ENCODE measurements at regions not wholly inside any gene's neighbourhood (a gene's known extent, or its start where the extent isn't known, plus 50 kb on each side); places are given as distances from the start of the nearest gene placed in this dataset.

- no peak overlapping the region for H3K27ac ChIP-seq (ENCODE audit: control insufficient read depth, insufficient read depth)
- H3K9me3 ChIP-seq (replicated peaks; ENCODE audit: control insufficient read depth, insufficient read depth, low read length), result no peaks in the 10 kb centered on the region
- DNase-seq (ENCODE audit: low read depth, low spot score) (no peak), FAIRE-seq (no peak), ATAC-seq (no peak)
- BruUV-seq (replicated peaks), result no TSS peak
- SMC1A ChIA-PET (ENCODE audit: uncharacterized antibody, unreplicated experiment), result interaction anchor here (0.9 to 19.0 kb wide), 7 partner anchors 10 to 129 kb away, joined by 4 to 395 read pairs (median 53); partner anchors contain the start of gene CCND2
- WGBS (ENCODE audit: insufficient coverage, insufficient replicate concordance, low lambda C conversion rate, missing lambda C conversion rate), result 94% methylated on average over 2 of the region's 2 CpGs
- H3K79me2 ChIP-seq (ENCODE audit: control insufficient read depth, insufficient read depth, low read length), result no peaks in the 10 kb centered on the region
- H3K27me3 ChIP-seq (replicated peaks in 1 of 2; ENCODE audit: control insufficient read depth in 2 of 2, insufficient read depth in 2 of 2, low read length in 1 of 2), result no peaks in the 10 kb centered on the region
- intact Hi-C loops (cut with micrococcal nuclease; ENCODE audit: unreplicated experiment), result no loop called here
- no peak for TF ChIP-seq ZNF217 (IDR thresholded peaks at IDR 0.05)
- TF ChIP-seq RUNX3 (IDR thresholded peaks at IDR 0.05; ENCODE audit: low read length), result no peak
- no peak for TF ChIP-seq FOXM1 (IDR thresholded peaks at IDR 0.05; ENCODE audit: low read depth, low read length)
- no peak for TF ChIP-seq CREM (IDR thresholded peaks at IDR 0.05; ENCODE audit: low read depth)
- TF ChIP-seq, protein P1, sequence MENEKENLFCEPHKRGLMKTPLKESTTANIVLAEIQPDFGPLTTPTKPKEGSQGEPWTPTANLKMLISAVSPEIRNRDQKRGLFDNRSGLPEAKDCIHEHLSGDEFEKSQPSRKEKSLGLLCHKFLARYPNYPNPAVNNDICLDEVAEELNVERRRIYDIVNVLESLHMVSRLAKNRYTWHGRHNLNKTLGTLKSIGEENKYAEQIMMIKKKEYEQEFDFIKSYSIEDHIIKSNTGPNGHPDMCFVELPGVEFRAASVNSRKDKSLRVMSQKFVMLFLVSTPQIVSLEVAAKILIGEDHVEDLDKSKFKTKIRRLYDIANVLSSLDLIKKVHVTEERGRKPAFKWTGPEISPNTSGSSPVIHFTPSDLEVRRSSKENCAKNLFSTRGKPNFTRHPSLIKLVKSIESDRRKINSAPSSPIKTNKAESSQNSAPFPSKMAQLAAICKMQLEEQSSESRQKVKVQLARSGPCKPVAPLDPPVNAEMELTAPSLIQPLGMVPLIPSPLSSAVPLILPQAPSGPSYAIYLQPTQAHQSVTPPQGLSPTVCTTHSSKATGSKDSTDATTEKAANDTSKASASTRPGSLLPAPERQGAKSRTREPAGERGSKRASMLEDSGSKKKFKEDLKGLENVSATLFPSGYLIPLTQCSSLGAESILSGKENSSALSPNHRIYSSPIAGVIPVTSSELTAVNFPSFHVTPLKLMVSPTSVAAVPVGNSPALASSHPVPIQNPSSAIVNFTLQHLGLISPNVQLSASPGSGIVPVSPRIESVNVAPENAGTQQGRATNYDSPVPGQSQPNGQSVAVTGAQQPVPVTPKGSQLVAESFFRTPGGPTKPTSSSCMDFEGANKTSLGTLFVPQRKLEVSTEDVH (IDR thresholded peaks at IDR 0.05; ENCODE audit: low read depth, partially characterized antibody), result no peak
- TF ChIP-seq HDAC6 (IDR thresholded peaks at IDR 0.05; ENCODE audit: unreplicated experiment), result no peak
- no peak for TF ChIP-seq NRF1 (conservative IDR thresholded peaks at IDR 0.05; ENCODE audit: low read depth, low read length)
- no peak for TF ChIP-seq MYB (IDR thresholded peaks at IDR 0.05; ENCODE audit: borderline replicate concordance, low read depth, low read length)
- no peak for TF ChIP-seq ZNF24 (IDR thresholded peaks at IDR 0.05)
- no peak overlapping the region for H2AFZ ChIP-seq (ENCODE audit: control insufficient read depth, low read depth, low read length)
- H4K20me1 ChIP-seq (ENCODE audit: control insufficient read depth, insufficient read depth), result no peaks in the 10 kb centered on the region
- H3K4me2 ChIP-seq (ENCODE audit: control insufficient read depth, insufficient read depth), result no peak overlapping the region
- peaks cover 78% of the 10 kb centered on the region for H3K4me1 ChIP-seq (ENCODE audit: control insufficient read depth, insufficient read depth, low read length)
- H3K4me3 ChIP-seq, result no peak overlapping the region
- POLR2A ChIA-PET, result interaction anchor here (1.4 to 10.6 kb wide), 6 partner anchors 10 to 129 kb away, joined by 5 to 245 read pairs (median 83); partner anchors contain the start of gene CCND2
- no peaks in the 10 kb centered on the region for H3K36me3 ChIP-seq (ENCODE audit: control insufficient read depth in 2 of 2, insufficient read depth in 2 of 2, low read length in 1 of 2)
- H3K9ac ChIP-seq (ENCODE audit: control insufficient read depth, insufficient read depth, low read length), result no peak overlapping the region
- in situ Hi-C loops (cut with MboI), result loop anchor here (10.0 kb wide), 1 partner anchor 130 kb away; the partner anchor contains the start of gene CCND2
- RAD21 ChIA-PET (ENCODE audit: unreplicated experiment), result interaction anchor here (0.8 to 18.7 kb wide), 9 partner anchors 7 to 133 kb away, joined by 3 to 360 read pairs (median 23); partner anchors contain the start of gene CCND2
- CTCF ChIA-PET, result interaction anchor here (1.1 to 16.4 kb wide), 7 partner anchors 9 to 128 kb away, joined by 4 to 256 read pairs (median 35); partner anchors contain the start of gene CCND2
These were observed 128.9 kb upstream of the CCND2 start for GRCh38 chr12:4144676-4145075.
